ENCODE measurements at regions not wholly inside any gene's neighbourhood (a gene's known extent, or its start where the extent isn't known, plus 50 kb on each side); places are given as distances from the start of the nearest gene placed in this dataset.

DNA sequence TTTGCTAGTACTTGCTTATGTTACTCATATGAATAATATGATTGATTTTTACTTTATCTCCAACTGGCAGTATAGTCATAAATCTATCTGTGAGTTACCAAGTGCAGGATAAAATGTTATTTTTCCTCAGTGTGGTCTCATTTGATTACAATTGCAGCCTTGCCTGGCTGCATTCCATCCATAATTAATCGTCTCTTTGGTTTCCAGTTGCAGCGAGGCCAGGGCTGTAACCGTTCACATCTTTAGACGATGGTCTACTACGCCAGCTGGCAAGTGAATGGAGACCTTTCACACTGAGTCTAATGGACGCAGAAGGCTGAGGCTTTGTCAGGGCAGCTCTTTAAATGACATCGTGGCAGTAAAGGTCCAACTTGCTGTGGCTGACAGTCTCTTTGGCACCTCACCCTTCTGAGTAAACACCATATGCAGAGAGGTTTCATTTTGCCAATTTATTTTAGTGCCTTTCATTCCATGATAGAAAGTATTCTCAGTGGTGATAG lies 84.0 kb downstream of the ARL4A start:
- TF ChIP-seq EZH2 (IDR thresholded peaks at IDR 0.05; ENCODE audit: borderline replicate concordance, low read depth, low read length, severe bottlenecking) = no peak
- TF ChIP-seq, protein P1, sequence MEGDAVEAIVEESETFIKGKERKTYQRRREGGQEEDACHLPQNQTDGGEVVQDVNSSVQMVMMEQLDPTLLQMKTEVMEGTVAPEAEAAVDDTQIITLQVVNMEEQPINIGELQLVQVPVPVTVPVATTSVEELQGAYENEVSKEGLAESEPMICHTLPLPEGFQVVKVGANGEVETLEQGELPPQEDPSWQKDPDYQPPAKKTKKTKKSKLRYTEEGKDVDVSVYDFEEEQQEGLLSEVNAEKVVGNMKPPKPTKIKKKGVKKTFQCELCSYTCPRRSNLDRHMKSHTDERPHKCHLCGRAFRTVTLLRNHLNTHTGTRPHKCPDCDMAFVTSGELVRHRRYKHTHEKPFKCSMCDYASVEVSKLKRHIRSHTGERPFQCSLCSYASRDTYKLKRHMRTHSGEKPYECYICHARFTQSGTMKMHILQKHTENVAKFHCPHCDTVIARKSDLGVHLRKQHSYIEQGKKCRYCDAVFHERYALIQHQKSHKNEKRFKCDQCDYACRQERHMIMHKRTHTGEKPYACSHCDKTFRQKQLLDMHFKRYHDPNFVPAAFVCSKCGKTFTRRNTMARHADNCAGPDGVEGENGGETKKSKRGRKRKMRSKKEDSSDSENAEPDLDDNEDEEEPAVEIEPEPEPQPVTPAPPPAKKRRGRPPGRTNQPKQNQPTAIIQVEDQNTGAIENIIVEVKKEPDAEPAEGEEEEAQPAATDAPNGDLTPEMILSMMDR (IDR thresholded peaks at IDR 0.05; ENCODE audit: borderline replicate concordance, extremely low read depth, low read length, poor library complexity, severe bottlenecking) = no peak

All from DND-41 (cell line).